HG03520 (cell line): ENCODE measurements at regions not wholly inside any gene's neighbourhood (a gene's known extent, or its start where the extent isn't known, plus 50 kb on each side); places are given as distances from the start of the nearest gene placed in this dataset.

Source experiments
- ATAC-seq: cut with Tn5 transposase; IDR thresholded peaks from one replicate; pipeline ENCODE4 v1.9.1; 2021; ENCODE audit warnings: mild to moderate bottlenecking, moderate library complexity; ENCODE audit not compliant: unreplicated experiment

DNA sequence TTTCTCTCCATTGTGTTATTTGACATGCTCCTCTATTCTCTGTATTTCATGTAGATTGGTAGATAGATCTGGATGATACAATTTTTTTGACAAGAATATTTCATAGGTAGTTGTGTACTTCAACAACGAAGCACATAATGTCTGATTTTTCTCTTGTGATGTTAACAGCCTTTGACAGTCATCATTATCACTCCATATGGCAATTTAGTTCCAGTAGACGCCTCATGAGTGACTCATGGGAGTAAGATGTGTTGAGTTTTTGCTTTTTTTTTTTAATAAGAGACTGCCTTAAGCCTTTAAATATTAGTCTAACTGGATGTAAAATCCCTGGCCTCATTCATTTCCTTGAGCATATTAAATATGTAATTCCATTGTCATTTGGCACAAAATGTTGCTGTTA, 123.5 kb upstream of the ZNF32 start:
- ATAC-seq: no peak

DNA sequence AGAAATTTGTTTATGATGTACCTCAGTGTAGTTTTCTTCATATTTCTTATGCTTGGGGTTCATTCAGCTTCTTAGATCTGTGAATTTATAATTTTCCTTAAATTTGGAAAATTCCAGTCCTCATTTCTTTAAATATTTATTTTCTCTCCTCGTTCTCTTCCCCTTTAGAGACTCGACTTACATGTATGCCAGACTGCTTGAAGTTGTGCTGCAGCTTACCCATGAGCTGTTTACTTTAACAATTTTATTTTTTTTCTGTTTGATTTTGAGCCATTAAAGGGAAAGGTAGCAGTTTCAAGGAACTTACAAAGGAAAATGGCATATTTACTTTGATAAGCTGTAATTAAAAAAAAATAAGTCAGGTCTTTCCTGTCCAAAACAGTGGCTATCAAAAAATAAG, 123.0 kb upstream of the ZNF32 start:
- ATAC-seq: no peak

GRCh38 chr10:43765516-43765915, 116.8 kb upstream of the ZNF32 start:
- ATAC-seq: no peak

DNA sequence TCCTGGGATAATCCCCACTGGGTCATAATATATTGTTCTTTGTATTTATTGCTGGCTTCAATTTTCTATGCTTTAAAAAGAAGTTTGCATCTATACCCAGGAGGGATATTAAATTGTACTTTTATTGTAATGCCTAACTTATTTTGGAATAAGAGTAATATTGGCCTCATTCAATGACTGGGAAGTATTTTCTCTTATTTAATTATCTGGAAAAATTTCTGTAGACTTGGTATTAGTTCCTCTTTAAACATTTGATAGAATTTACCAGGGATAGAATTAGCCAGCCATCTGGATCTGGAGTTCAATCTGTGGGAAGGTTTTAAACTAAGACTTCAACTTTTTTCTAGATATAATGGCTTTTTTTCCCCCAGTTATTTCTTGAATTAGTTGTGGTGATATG, 115.2 kb upstream of the ZNF32 start:
- no peak for ATAC-seq

- ATAC-seq: no peak
Observed at GRCh38 chr10:43760514-43760913, 111.8 kb upstream of the ZNF32 start.

- ATAC-seq: no peak
Observed at GRCh38 chr10:43759216-43759615, 110.5 kb upstream of the ZNF32 start.

DNA sequence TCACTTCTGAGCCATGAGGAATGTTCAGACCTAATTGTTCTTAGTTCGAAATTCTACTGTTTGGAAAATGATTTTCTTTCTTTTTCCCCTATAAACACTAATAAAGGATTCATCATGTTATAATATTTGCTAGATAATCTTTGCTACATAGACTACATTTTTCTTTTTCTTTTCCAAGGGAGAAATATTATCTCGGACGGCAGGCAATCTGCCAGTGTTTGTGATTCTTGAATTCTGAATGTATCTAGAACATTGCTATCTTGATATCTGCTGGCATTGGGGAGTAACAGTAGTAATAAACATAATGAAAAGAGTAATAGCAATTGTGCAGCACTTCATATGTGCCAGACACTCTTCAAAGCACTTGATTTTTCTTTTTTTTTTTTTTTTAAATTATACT, 107.7 kb upstream of the ZNF32 start:
- ATAC-seq: no peak

DNA sequence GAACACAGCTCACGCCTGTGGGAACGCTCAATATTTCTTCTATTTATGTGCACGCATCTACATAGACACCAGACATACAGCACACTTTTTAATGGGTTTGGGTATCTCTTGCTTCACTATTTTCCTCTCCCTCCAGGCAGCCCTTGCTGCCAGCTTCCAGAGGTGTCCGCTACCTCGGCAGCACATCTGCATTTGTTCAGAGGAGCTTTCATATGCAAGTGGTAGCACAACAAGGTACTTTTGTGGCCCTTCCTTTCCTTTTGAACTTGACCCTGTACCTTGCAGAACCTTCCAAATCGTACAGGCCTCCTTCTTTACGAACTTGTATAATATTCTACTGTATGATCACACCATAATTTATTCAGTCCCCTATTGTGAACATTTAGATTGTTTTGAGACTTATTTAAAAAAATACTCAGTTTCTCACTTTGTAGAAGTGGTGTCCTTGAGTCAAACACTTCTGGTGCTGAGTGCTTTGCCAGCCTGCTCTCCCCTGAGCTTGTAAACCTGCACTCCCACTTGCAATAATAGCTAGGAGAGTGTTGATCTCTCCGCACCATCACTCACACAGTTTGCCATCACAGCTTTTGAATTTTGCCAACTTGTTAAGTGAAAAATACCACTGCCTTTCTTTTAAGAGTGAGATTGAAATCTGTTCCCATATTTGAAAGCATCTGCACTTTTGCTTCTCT, 106.0 kb upstream of the ZNF32 start:
- ATAC-seq: no peak

- no peak for ATAC-seq
Observed at GRCh38 chr10:43753397-43754061, 104.8 kb upstream of the ZNF32 start.

GRCh38 chr10:43752682-43753081, 104.0 kb upstream of the ZNF32 start:
- no peak for ATAC-seq

DNA sequence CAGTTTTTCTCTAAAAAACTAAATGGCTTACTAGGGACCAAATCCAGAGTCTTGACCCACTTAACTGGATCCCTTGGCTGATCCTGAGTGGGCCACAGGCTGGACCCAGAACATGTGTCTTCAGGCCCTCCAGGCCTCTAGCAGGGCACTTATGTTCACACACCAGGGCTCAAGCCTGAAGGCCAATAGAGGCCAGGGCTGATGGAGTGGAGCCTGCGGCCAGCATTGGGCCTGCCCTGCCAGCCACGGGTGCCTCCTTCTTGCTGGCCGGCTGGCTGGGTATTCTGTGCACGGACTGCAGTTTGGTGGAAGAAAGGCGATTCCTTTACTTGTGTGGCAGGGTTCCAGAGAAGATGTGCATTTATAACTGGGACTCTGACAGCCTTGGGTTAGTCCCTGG, 103.0 kb upstream of the ZNF32 start:
- ATAC-seq: no peak

DNA sequence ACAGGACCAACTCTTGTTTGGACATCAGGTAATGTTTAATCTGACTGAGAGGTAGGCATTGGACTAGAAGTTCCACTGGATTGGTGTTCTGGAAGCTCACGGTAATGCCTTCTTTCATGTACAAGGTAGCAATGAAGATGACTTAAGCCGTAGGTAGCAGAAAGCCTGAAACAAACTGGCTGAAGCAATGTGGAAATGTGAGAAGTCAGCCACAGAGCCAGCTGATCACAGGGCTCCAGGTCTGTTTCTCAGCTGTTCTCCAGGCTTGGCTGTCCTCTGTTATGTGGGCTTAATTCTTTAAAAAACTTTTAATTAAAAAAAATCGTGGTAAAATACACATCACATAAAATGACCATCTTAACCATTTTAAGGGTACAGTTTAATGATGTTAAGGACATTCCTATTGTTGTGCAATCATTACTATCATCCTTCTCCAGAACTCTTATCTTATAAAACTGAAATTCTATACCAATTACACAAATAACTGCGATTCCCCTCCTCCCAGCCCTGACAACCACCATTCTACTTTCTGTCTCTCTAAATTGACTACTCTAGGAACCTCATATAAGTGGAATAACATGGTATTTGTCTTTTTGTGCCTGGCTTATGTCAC, 101.4 kb upstream of the ZNF32 start:
- no peak for ATAC-seq

DNA sequence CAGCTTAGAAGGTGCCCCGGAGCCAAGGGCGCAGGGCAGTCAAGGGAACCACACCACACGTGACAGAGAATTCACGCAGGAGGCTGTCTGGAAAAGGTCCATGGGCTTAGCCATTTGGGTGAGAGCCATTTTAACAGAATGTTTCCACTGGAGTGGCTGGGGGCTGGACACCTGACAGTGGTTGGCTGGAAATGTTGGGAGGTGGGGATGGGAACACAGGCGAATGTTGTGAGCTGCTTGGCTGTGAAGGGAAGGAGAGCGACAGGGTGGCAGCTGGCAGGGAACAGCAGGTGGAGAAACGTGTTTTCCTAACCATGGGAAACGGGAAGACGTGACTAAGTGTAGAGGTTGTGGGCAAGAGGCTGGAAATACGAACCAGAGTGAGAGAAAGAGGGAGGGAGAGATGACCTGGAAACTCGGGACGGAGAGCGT, 100.5 kb upstream of the ZNF32 start:
- no peak for ATAC-seq

DNA sequence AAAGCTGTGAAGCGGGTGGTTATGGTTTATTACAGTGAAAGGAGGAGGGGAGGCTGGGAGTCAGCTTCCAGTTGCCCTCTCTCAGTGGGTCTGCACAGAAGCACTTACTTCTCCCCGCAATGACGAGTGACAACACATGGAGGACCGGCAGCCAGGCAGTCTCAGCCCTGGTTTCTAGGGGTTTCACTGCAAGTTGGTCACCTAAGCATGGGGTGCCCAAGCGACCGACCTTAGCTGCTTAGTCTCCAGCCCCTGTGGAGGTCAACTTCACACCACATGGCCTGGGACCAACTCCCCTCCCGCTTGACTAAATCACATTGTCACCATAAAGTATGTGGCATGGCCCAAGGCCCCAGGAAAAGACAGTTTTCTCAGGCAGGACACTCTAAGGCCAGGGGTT, 99.9 kb upstream of the ZNF32 start:
- no peak for ATAC-seq

GRCh38 chr10:43746906-43747305, 98.2 kb upstream of the ZNF32 start:
- ATAC-seq: no peak

DNA sequence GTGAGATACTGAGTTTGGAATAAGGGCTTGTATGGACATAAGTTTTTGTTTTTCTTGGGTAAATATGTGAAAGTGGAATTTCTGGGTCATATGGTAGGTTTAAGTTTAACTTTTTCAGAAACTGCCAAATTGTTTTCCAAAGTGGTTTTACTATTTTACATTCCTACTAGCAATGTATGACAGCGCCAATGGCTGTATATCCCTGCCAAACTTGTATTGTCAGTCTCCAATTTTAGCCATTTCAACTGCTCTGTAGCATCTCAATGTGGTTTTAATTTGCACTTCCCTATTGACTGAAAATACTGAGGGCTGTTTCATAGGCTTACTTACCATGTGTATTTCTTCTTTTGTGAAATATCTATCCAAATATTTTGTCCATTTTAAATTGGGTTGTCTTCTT, 90.5 kb upstream of the ZNF32 start:
- ATAC-seq: no peak

- no peak for ATAC-seq
Observed at GRCh38 chr10:43737003-43737402, 88.3 kb upstream of the ZNF32 start.

GRCh38 chr10:43735907-43736306, 87.2 kb upstream of the ZNF32 start:
- ATAC-seq: no peak

- ATAC-seq: no peak
Observed at GRCh38 chr10:43734716-43735115, 86.0 kb upstream of the ZNF32 start.

GRCh38 chr10:43731486-43731885, 82.8 kb upstream of the ZNF32 start:
- ATAC-seq: no peak

DNA sequence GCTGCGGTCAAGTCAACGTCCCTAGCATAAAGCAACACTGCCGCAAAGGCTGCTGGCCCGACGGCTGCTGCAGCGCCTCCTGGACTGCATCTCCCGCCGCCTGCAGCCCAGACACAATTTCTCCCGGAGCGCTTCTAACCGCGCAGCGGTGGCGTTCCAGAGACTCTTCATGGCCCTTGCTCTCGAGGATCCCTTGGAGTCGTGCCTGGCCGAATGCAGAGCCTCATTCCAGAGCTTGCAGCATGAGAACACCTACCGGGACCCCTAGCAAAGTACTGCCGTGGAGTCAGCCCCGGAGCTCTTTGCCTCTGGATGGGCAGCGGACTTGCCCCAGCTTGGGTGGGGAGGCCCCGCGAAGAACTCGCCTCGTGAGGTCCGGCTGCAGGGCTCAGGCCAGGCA, 79.7 kb upstream of the ZNF32 start:
- no peak for ATAC-seq

GRCh38 chr10:43727935-43728334, 79.3 kb upstream of the ZNF32 start:
- no peak for ATAC-seq
